Body of pancreas (tissue), 4 donors: ENCODE measurements at regions not wholly inside any gene's neighbourhood (a gene's known extent, or its start where the extent isn't known, plus 50 kb on each side); places are given as distances from the start of the nearest gene placed in this dataset.

ENCODE experiments used
- POLR2A ChIP-seq, 3 donors: fragments of 450-650 bp; IDR thresholded peaks; one replicate each; pipeline ENCODE4 v1.6.1; 2016; ENCODE audit warnings: antibody characterized with exemption in 3 of 3, mild to moderate bottlenecking in 2 of 3
- TF ChIP-seq, protein P1 (sequence below), 7 experiments: fragments of 450-650 bp in 4 of 7; fragments of 200-600 bp in 3 of 7; sonication (generic) in 3 of 7; IDR thresholded peaks; one replicate each; pipeline ENCODE4 v1.5.1; 2016 to 2019; ENCODE audit warnings: antibody characterized with exemption in 7 of 7

GRCh38 chr4:127441571-127441970, 191.2 kb upstream of the INTU start:
- TF ChIP-seq POLR2A (IDR thresholded peaks at IDR 0.05), result no peak
- TF ChIP-seq, protein P1, sequence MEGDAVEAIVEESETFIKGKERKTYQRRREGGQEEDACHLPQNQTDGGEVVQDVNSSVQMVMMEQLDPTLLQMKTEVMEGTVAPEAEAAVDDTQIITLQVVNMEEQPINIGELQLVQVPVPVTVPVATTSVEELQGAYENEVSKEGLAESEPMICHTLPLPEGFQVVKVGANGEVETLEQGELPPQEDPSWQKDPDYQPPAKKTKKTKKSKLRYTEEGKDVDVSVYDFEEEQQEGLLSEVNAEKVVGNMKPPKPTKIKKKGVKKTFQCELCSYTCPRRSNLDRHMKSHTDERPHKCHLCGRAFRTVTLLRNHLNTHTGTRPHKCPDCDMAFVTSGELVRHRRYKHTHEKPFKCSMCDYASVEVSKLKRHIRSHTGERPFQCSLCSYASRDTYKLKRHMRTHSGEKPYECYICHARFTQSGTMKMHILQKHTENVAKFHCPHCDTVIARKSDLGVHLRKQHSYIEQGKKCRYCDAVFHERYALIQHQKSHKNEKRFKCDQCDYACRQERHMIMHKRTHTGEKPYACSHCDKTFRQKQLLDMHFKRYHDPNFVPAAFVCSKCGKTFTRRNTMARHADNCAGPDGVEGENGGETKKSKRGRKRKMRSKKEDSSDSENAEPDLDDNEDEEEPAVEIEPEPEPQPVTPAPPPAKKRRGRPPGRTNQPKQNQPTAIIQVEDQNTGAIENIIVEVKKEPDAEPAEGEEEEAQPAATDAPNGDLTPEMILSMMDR (IDR thresholded peaks at IDR 0.05), result no peak
